Duodenal mucosa (tissue), 2 donors: ENCODE measurements at regions not wholly inside any gene's neighbourhood (a gene's known extent, or its start where the extent isn't known, plus 50 kb on each side); places are given as distances from the start of the nearest gene placed in this dataset.

Experiments used
- H3K27ac ChIP-seq: one replicate; pipeline ENCODE4 v1.7.0; 2013; ENCODE audit warnings: low read depth, low read length
- H3K27me3 ChIP-seq, 2 donors: one replicate each; pipeline ENCODE4 v1.7.0; 2013; ENCODE audit warnings: low read length in 2 of 2, control low read depth in 1 of 2; ENCODE audit not compliant: insufficient read depth in 2 of 2, control insufficient read depth in 1 of 2
- H3K36me3 ChIP-seq, 2 donors: one replicate each; pipeline ENCODE4 v1.7.0; 2013; ENCODE audit warnings: low read length in 2 of 2, control low read depth in 1 of 2; ENCODE audit not compliant: insufficient read depth in 2 of 2, control insufficient read depth in 1 of 2
- H3K4me1 ChIP-seq, 2 donors: one replicate each; pipeline ENCODE4 v1.7.0; 2013; ENCODE audit warnings: low read length in 2 of 2, control low read depth in 1 of 2; ENCODE audit not compliant: insufficient read depth in 2 of 2, control insufficient read depth in 1 of 2
- H3K4me3 ChIP-seq, 2 donors: one replicate each; pipeline ENCODE4 v1.7.0; 2013; ENCODE audit warnings: low read length in 2 of 2, low read depth in 1 of 2
- H3K9ac ChIP-seq, 2 donors: one replicate each; pipeline ENCODE4 v1.7.0; 2013; ENCODE audit warnings: low read length in 2 of 2, low read depth in 1 of 2
- H3K9me3 ChIP-seq, 2 donors: one replicate each; pipeline ENCODE4 v1.7.0; 2013; ENCODE audit warnings: low read length in 2 of 2, control low read depth in 1 of 2; ENCODE audit not compliant: control insufficient read depth in 1 of 2

- H3K9me3 ChIP-seq: no peaks in the 10 kb centered on the region
- H3K27me3 ChIP-seq: no peaks in the 10 kb centered on the region
- no peak overlapping the region for H3K27ac ChIP-seq
- no peak overlapping the region for H3K9ac ChIP-seq
- no peak overlapping the region for H3K4me3 ChIP-seq
- no peaks in the 10 kb centered on the region for H3K36me3 ChIP-seq
- H3K4me1 ChIP-seq: no peaks in the 10 kb centered on the region
Measured at GRCh38 chr1:191831572-191831971, 326.7 kb upstream of the RGS18 start.

GRCh38 chr1:191839891-191840290 is 318.4 kb upstream of the RGS18 start:
- Histone ChIP-seq H3K4me3 (no peak overlapping the region), H3K9me3 (no peaks in the 10 kb centered on the region), H3K36me3 (no peaks in the 10 kb centered on the region), H3K9ac (no peak overlapping the region), H3K27me3 (no peaks in the 10 kb centered on the region), H3K27ac (no peak overlapping the region), H3K4me1 (no peaks in the 10 kb centered on the region)

- H3K27me3 ChIP-seq: no peaks in the 10 kb centered on the region
- H3K36me3 ChIP-seq: no peaks in the 10 kb centered on the region
- H3K4me3 ChIP-seq: no peak overlapping the region
- no peaks in the 10 kb centered on the region for H3K9me3 ChIP-seq
- no peaks in the 10 kb centered on the region for H3K4me1 ChIP-seq
- H3K27ac ChIP-seq: no peak overlapping the region
- no peak overlapping the region for H3K9ac ChIP-seq
Measured at GRCh38 chr1:191851799-191852595, 306.3 kb upstream of the RGS18 start.

- no peaks in the 10 kb centered on the region for H3K4me1 ChIP-seq
- no peak overlapping the region for H3K4me3 ChIP-seq
- no peak overlapping the region for H3K9ac ChIP-seq
- no peaks in the 10 kb centered on the region for H3K27me3 ChIP-seq
- no peaks in the 10 kb centered on the region for H3K9me3 ChIP-seq
- H3K36me3 ChIP-seq: no peaks in the 10 kb centered on the region
- no peak overlapping the region for H3K27ac ChIP-seq
Measured at GRCh38 chr1:191852907-191853306, 305.4 kb upstream of the RGS18 start.

- Histone ChIP-seq H3K4me1 (no peaks in the 10 kb centered on the region), H3K9ac (no peak overlapping the region), H3K9me3 (no peaks in the 10 kb centered on the region), H3K27ac (no peak overlapping the region), H3K36me3 (no peaks in the 10 kb centered on the region), H3K27me3 (no peaks in the 10 kb centered on the region), H3K4me3 (no peak overlapping the region)
Measured at GRCh38 chr1:191857600-191857999, 300.7 kb upstream of the RGS18 start.

GRCh38 chr1:191865479-191865878 is 292.8 kb upstream of the RGS18 start:
- Histone ChIP-seq H3K4me3 (no peak overlapping the region), H3K27me3 (no peaks in the 10 kb centered on the region), H3K9me3 (no peaks in the 10 kb centered on the region), H3K27ac (no peak overlapping the region), H3K36me3 (no peaks in the 10 kb centered on the region), H3K9ac (no peak overlapping the region), H3K4me1 (no peaks in the 10 kb centered on the region)

GRCh38 chr1:191866155-191866554 is 292.1 kb upstream of the RGS18 start:
- Histone ChIP-seq H3K27me3 (no peaks in the 10 kb centered on the region), H3K27ac (no peak overlapping the region), H3K4me1 (no peaks in the 10 kb centered on the region), H3K36me3 (no peaks in the 10 kb centered on the region), H3K9me3 (no peaks in the 10 kb centered on the region), H3K9ac (no peak overlapping the region), H3K4me3 (no peak overlapping the region)

- H3K4me3 ChIP-seq: no peak overlapping the region
- no peak overlapping the region for H3K9ac ChIP-seq
- no peaks in the 10 kb centered on the region for H3K36me3 ChIP-seq
- H3K4me1 ChIP-seq: no peaks in the 10 kb centered on the region
- no peaks in the 10 kb centered on the region for H3K27me3 ChIP-seq
- no peak overlapping the region for H3K27ac ChIP-seq
- no peaks in the 10 kb centered on the region for H3K9me3 ChIP-seq
Measured at GRCh38 chr1:191869790-191870312, 288.4 kb upstream of the RGS18 start.

GRCh38 chr1:191870490-191870889 is 287.8 kb upstream of the RGS18 start:
- Histone ChIP-seq H3K9me3 (no peaks in the 10 kb centered on the region), H3K9ac (no peak overlapping the region), H3K36me3 (no peaks in the 10 kb centered on the region), H3K27me3 (no peaks in the 10 kb centered on the region), H3K4me1 (no peaks in the 10 kb centered on the region), H3K27ac (no peak overlapping the region), H3K4me3 (no peak overlapping the region)

- H3K9ac ChIP-seq: no peak overlapping the region
- H3K27ac ChIP-seq: no peak overlapping the region
- no peaks in the 10 kb centered on the region for H3K27me3 ChIP-seq
- H3K9me3 ChIP-seq: no peaks in the 10 kb centered on the region
- no peaks in the 10 kb centered on the region for H3K36me3 ChIP-seq
- H3K4me3 ChIP-seq: no peak overlapping the region
- H3K4me1 ChIP-seq: no peaks in the 10 kb centered on the region
Measured at GRCh38 chr1:191875994-191876393, 282.3 kb upstream of the RGS18 start.
